DND-41 (cell line): ENCODE measurements at regions not wholly inside any gene's neighbourhood (a gene's known extent, or its start where the extent isn't known, plus 50 kb on each side); places are given as distances from the start of the nearest gene placed in this dataset.
A peak's percentile ranks its signal among the peaks of the same experiment; 100 is the strongest.

Experiments
- ATAC-seq: fragments of 200-7000 bp; cut with Tn5 transposase; 3 replicates; pipeline ENCODE4 v1.9.1; 2021; ENCODE audit warnings: low read depth; ENCODE audit not compliant: insufficient read depth
- DNase-seq: peaks from one replicate; pipeline ENCODE4 v3.0.0-alpha.2; 2020
- H2AFZ ChIP-seq: 2 replicates; pipeline ENCODE4 v1.6.0; 2012; ENCODE audit warnings: low read depth, low read length
- H3K27ac ChIP-seq: 2 replicates; pipeline ENCODE4 v1.5.1; 2012; ENCODE audit warnings: low read length, inconsistent platforms
- H3K27me3 ChIP-seq: fragments of 200-600 bp; sonication (generic); 2 replicates; pipeline ENCODE4 v1.6.0; 2012; ENCODE audit warnings: low read length, mild to moderate bottlenecking, inconsistent platforms; ENCODE audit not compliant: insufficient read depth, poor library complexity
- H3K36me3 ChIP-seq: 2 replicates; pipeline ENCODE4 v1.5.1; 2012; ENCODE audit warnings: low read length, inconsistent platforms; ENCODE audit not compliant: insufficient read depth
- H3K4me1 ChIP-seq: 2 replicates; pipeline ENCODE4 v1.5.1; 2012; ENCODE audit warnings: mild to moderate bottlenecking, low read length; ENCODE audit not compliant: insufficient read depth
- H3K4me2 ChIP-seq: 2 replicates; pipeline ENCODE4 v1.6.0; 2012; ENCODE audit warnings: mild to moderate bottlenecking, moderate library complexity, low read length, inconsistent platforms; ENCODE audit not compliant: insufficient read depth
- H3K4me3 ChIP-seq, 2 experiments: fragments of 200-600 bp in 1 of 2; shearing (Covaris generic) in 1 of 2; 2 replicates each; pipeline ENCODE4 v1.5.1; 2012 to 2016; ENCODE audit warnings: inconsistent platforms in 2 of 2, low read length in 2 of 2, mild to moderate bottlenecking in 2 of 2, low read depth in 1 of 2, moderate library complexity in 1 of 2
- H3K79me2 ChIP-seq: 2 replicates; pipeline ENCODE4 v1.6.0; 2012; ENCODE audit warnings: low read length, inconsistent platforms; ENCODE audit not compliant: insufficient read depth
- H3K9ac ChIP-seq: 2 replicates; pipeline ENCODE4 v1.6.0; 2012; ENCODE audit warnings: low read depth, mild to moderate bottlenecking, inconsistent platforms, low read length, moderate library complexity
- H3K9me3 ChIP-seq: 2 replicates; pipeline ENCODE4 v1.5.1; 2012; ENCODE audit warnings: low read length, moderate library complexity, mild to moderate bottlenecking, inconsistent platforms; ENCODE audit not compliant: insufficient read depth, severe bottlenecking
- H4K20me1 ChIP-seq: 2 replicates; pipeline ENCODE4 v1.6.0; 2012; ENCODE audit warnings: low read length; ENCODE audit not compliant: insufficient read depth
- CTCF ChIP-seq: IDR thresholded peaks from 2 replicates; pipeline ENCODE4 v1.5.1; 2012; ENCODE audit warnings: borderline replicate concordance, low read length, moderate library complexity, mild to moderate bottlenecking; ENCODE audit not compliant: poor library complexity, severe bottlenecking; ENCODE audit errors: extremely low read depth

DNA sequence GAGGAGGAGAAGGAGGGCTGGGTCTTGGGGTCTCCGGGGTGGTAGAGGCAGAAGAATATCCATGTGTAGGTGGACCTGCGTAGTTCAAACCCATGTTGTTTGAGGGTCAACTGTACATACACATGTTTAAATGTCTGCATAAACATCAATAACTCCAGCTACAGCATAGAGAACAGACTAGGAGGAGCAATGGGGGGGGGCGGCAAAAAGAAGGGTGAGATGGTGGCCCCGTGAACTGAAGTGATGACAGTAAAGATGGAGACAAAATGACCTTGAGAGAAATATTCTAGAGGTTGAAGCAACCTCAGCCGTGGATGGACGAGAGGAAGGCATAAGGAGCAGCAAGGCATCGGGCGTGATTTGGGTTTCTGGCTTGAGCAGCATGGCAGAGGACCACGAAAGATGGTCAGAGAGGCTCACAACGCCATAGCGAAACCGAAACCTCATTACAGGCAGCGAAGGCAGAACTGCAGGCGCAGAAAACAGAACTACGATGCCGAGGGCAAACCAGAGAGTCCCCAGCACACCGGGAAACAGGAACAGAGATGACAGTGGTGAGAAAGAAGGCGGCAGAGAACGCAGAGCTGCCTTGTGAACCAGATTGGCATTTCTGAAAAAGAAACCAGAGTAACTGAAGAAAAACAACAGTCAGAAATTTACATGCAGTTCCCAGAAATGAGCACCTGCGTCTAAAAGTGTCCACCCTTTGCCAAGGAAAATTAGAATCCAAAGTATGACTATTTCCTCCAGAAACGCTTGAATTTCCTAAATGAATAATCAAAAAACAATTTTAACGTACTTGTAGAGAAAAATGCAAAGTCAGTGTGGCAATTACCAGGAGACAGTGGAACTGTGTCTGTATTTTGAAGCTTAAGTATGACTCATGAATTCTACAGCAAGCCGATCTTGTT, 50.3 kb upstream of the ENPP6 start:
- Histone ChIP-seq H3K36me3 (no peaks in the 10 kb centered on the region), H3K4me2 (no peak overlapping the region), H3K9ac (no peak overlapping the region), H3K9me3 (no peaks in the 10 kb centered on the region), H2AFZ (no peak overlapping the region), H3K4me3 (no peak overlapping the region), H3K79me2 (no peaks in the 10 kb centered on the region), H3K4me1 (peaks cover 6% of the 10 kb centered on the region), H4K20me1 (no peaks in the 10 kb centered on the region), H3K27ac (no peak overlapping the region), H3K27me3 (peaks cover 11% of the 10 kb centered on the region)
- no peak for TF ChIP-seq CTCF
- DNase-seq: peak; percentile 19
- no peak for ATAC-seq
